Upper lobe of left lung (tissue), 4 donors: ENCODE measurements at regions not wholly inside any gene's neighbourhood (a gene's known extent, or its start where the extent isn't known, plus 50 kb on each side); places are given as distances from the start of the nearest gene placed in this dataset.

Experiments used
- CTCF ChIP-seq, 6 experiments: fragments of 450-650 bp in 4 of 6; fragments of 200-600 bp in 2 of 6; sonication (generic) in 2 of 6; IDR thresholded peaks; one replicate each; pipeline ENCODE4 v1.5.1; 2016 to 2019; ENCODE audit warnings: antibody characterized with exemption in 6 of 6
- EP300 ChIP-seq, 4 donors: sonication (generic); formaldehyde crosslinking; IDR thresholded peaks; one replicate each; pipeline ENCODE4 v1.5.1; 2017; ENCODE audit warnings: antibody characterized with exemption in 4 of 4, control low read depth in 2 of 4
- POLR2AphosphoS5 ChIP-seq, 2 donors: sonication (generic); formaldehyde crosslinking; IDR thresholded peaks; one replicate each; pipeline ENCODE4 v1.5.1; 2017; ENCODE audit warnings: antibody characterized with exemption in 2 of 2

GRCh38 chr2:200091126-200091525, 135.7 kb downstream of the MAIP1 start:
- TF ChIP-seq CTCF (IDR thresholded peaks at IDR 0.05) (no peak), POLR2AphosphoS5 (IDR thresholded peaks at IDR 0.05) (no peak), EP300 (IDR thresholded peaks at IDR 0.05) (no peak)
